Activated naive CD8-positive, alpha-beta T cell treated with anti-CD3 and anti-CD28 coated beads for 36 hours (primary cell): ENCODE measurements at regions not wholly inside any gene's neighbourhood (a gene's known extent, or its start where the extent isn't known, plus 50 kb on each side); places are given as distances from the start of the nearest gene placed in this dataset.

Source experiments
- DNase-seq: peaks from one replicate; pipeline ENCODE4 v3.0.0; 2021
- H3K27ac Mint-ChIP-seq: one replicate; pipeline ENCODE4 v1.8.0; 2022; ENCODE audit warnings: mild to moderate bottlenecking, moderate library complexity, mixed read lengths
- H3K27me3 Mint-ChIP-seq: one replicate; pipeline ENCODE4 v1.8.0; 2022; ENCODE audit warnings: mild to moderate bottlenecking, mixed read lengths
- H3K36me3 Mint-ChIP-seq: one replicate; pipeline ENCODE4 v1.8.0; 2021; ENCODE audit warnings: mild to moderate bottlenecking, mixed read lengths
- H3K4me1 Mint-ChIP-seq: one replicate; pipeline ENCODE4 v1.8.0; 2021; ENCODE audit warnings: mixed read lengths
- H3K4me3 Mint-ChIP-seq: one replicate; pipeline ENCODE4 v1.8.0; 2022; ENCODE audit warnings: mild to moderate bottlenecking, moderate library complexity, mixed read lengths
- H3K9me3 Mint-ChIP-seq: one replicate; pipeline ENCODE4 v1.8.0; 2022; ENCODE audit warnings: mixed read lengths

- no peak overlapping the region for H3K4me3 Mint-ChIP-seq
- H3K27me3 Mint-ChIP-seq: peaks cover 17% of the 10 kb centered on the region
- no peaks in the 10 kb centered on the region for H3K4me1 Mint-ChIP-seq
- H3K9me3 Mint-ChIP-seq: no peaks in the 10 kb centered on the region
- no peak for DNase-seq
- H3K36me3 Mint-ChIP-seq: no peaks in the 10 kb centered on the region
- no peak overlapping the region for H3K27ac Mint-ChIP-seq
Measured at GRCh38 chr17:79680318-79680695, 50.4 kb upstream of the ENPP7 start.

- H3K27me3 Mint-ChIP-seq: peaks cover 15% of the 10 kb centered on the region
- no peak for DNase-seq
Measured at GRCh38 chr17:79679631-79680317, 51.0 kb upstream of the ENPP7 start.

GRCh38 chr17:79678736-79679255 is 51.9 kb upstream of the ENPP7 start:
- peaks cover 18% of the 10 kb centered on the region for H3K27me3 Mint-ChIP-seq

More at GRCh38 chr17:79679631-79680317, 51.0 kb upstream of the ENPP7 start:
- no peak overlapping the region for H3K4me3 Mint-ChIP-seq
- no peaks in the 10 kb centered on the region for H3K4me1 Mint-ChIP-seq
- H3K9me3 Mint-ChIP-seq: no peaks in the 10 kb centered on the region
- no peak overlapping the region for H3K27ac Mint-ChIP-seq
- no peaks in the 10 kb centered on the region for H3K36me3 Mint-ChIP-seq

GRCh38 chr17:79678091-79678735 is 52.5 kb upstream of the ENPP7 start:
- Mint-ChIP-seq H3K4me1 (no peaks in the 10 kb centered on the region), H3K27me3 (peaks cover 21% of the 10 kb centered on the region), H3K9me3 (peaks cover 11% of the 10 kb centered on the region), H3K36me3 (no peaks in the 10 kb centered on the region), H3K27ac (no peak overlapping the region), H3K4me3 (no peak overlapping the region)
- no peak for DNase-seq

More at GRCh38 chr17:79678736-79679255, 51.9 kb upstream of the ENPP7 start:
- no peak for DNase-seq
- Mint-ChIP-seq H3K9me3 (peaks cover 5% of the 10 kb centered on the region), H3K4me3 (no peak overlapping the region), H3K4me1 (no peaks in the 10 kb centered on the region), H3K36me3 (no peaks in the 10 kb centered on the region), H3K27ac (no peak overlapping the region)

GRCh38 chr17:79677646-79678045 is 53.1 kb upstream of the ENPP7 start:
- H3K27ac Mint-ChIP-seq: no peak overlapping the region
- no peaks in the 10 kb centered on the region for H3K4me1 Mint-ChIP-seq
- no peak for DNase-seq
- H3K4me3 Mint-ChIP-seq: no peak overlapping the region
- no peaks in the 10 kb centered on the region for H3K36me3 Mint-ChIP-seq
- peaks cover 25% of the 10 kb centered on the region for H3K27me3 Mint-ChIP-seq
- peaks cover 12% of the 10 kb centered on the region for H3K9me3 Mint-ChIP-seq

- no peak overlapping the region for H3K27ac Mint-ChIP-seq
- peaks cover 24% of the 10 kb centered on the region for H3K27me3 Mint-ChIP-seq
- no peaks in the 10 kb centered on the region for H3K36me3 Mint-ChIP-seq
- H3K4me1 Mint-ChIP-seq: no peaks in the 10 kb centered on the region
- no peak for DNase-seq
- H3K4me3 Mint-ChIP-seq: no peak overlapping the region
- peaks cover 15% of the 10 kb centered on the region for H3K9me3 Mint-ChIP-seq
Measured at GRCh38 chr17:79676796-79677195, 53.9 kb upstream of the ENPP7 start.

- H3K27me3 Mint-ChIP-seq: peaks cover 16% of the 10 kb centered on the region
- H3K4me1 Mint-ChIP-seq: no peaks in the 10 kb centered on the region
Measured at GRCh38 chr17:79675413-79675725, 55.4 kb upstream of the ENPP7 start.

GRCh38 chr17:79674506-79675412 is 56.0 kb upstream of the ENPP7 start:
- no peaks in the 10 kb centered on the region for H3K36me3 Mint-ChIP-seq
- H3K4me3 Mint-ChIP-seq: no peak overlapping the region
- H3K27ac Mint-ChIP-seq: no peak overlapping the region
- DNase-seq: no peak
- H3K27me3 Mint-ChIP-seq: peaks cover 16% of the 10 kb centered on the region
- H3K4me1 Mint-ChIP-seq: no peaks in the 10 kb centered on the region
- H3K9me3 Mint-ChIP-seq: peaks cover 15% of the 10 kb centered on the region

More at GRCh38 chr17:79675413-79675725, 55.4 kb upstream of the ENPP7 start:
- no peaks in the 10 kb centered on the region for H3K36me3 Mint-ChIP-seq
- no peak overlapping the region for H3K27ac Mint-ChIP-seq
- H3K9me3 Mint-ChIP-seq: peaks cover 15% of the 10 kb centered on the region
- H3K4me3 Mint-ChIP-seq: no peak overlapping the region
- DNase-seq: no peak

- Mint-ChIP-seq H3K9me3 (peaks cover 15% of the 10 kb centered on the region), H3K4me3 (no peak overlapping the region), H3K36me3 (no peaks in the 10 kb centered on the region), H3K27me3 (peaks cover 25% of the 10 kb centered on the region), H3K4me1 (no peaks in the 10 kb centered on the region), H3K27ac (no peak overlapping the region)
- no peak for DNase-seq
Measured at GRCh38 chr17:79673517-79673916, 57.2 kb upstream of the ENPP7 start.

- H3K27me3 Mint-ChIP-seq: peaks cover 34% of the 10 kb centered on the region
Measured at GRCh38 chr17:79672496-79672895, 58.2 kb upstream of the ENPP7 start.

GRCh38 chr17:79671085-79671694 is 59.6 kb upstream of the ENPP7 start:
- peaks cover 44% of the 10 kb centered on the region for H3K27me3 Mint-ChIP-seq
- H3K4me1 Mint-ChIP-seq: no peaks in the 10 kb centered on the region
- peaks cover 15% of the 10 kb centered on the region for H3K9me3 Mint-ChIP-seq
- H3K36me3 Mint-ChIP-seq: no peaks in the 10 kb centered on the region
- H3K4me3 Mint-ChIP-seq: no peak overlapping the region
- no peak for DNase-seq
- H3K27ac Mint-ChIP-seq: no peak overlapping the region

More at GRCh38 chr17:79672496-79672895, 58.2 kb upstream of the ENPP7 start:
- Mint-ChIP-seq H3K27ac (no peak overlapping the region), H3K9me3 (peaks cover 15% of the 10 kb centered on the region), H3K36me3 (no peaks in the 10 kb centered on the region), H3K4me3 (no peak overlapping the region), H3K4me1 (no peaks in the 10 kb centered on the region)
- DNase-seq: no peak

GRCh38 chr17:79670537-79671084 is 59.8 kb upstream of the RBFOX3 start:
- no peak for DNase-seq
- peaks cover 15% of the 10 kb centered on the region for H3K9me3 Mint-ChIP-seq
- no peak overlapping the region for H3K27ac Mint-ChIP-seq
- peaks cover 48% of the 10 kb centered on the region for H3K27me3 Mint-ChIP-seq
- no peak overlapping the region for H3K4me3 Mint-ChIP-seq
- H3K36me3 Mint-ChIP-seq: no peaks in the 10 kb centered on the region
- H3K4me1 Mint-ChIP-seq: no peaks in the 10 kb centered on the region

GRCh38 chr17:79669861-79670260 is 59.0 kb upstream of the RBFOX3 start:
- Mint-ChIP-seq H3K36me3 (no peaks in the 10 kb centered on the region), H3K27me3 (peaks cover 55% of the 10 kb centered on the region), H3K27ac (no peak overlapping the region), H3K4me1 (peaks cover 3% of the 10 kb centered on the region), H3K4me3 (no peak overlapping the region), H3K9me3 (peaks cover 15% of the 10 kb centered on the region)
- DNase-seq: no peak

GRCh38 chr17:79668344-79669250 is 57.7 kb upstream of the RBFOX3 start:
- Mint-ChIP-seq H3K36me3 (no peaks in the 10 kb centered on the region), H3K27ac (no peak overlapping the region), H3K4me1 (peaks cover 3% of the 10 kb centered on the region), H3K9me3 (peaks cover 8% of the 10 kb centered on the region), H3K27me3 (peaks cover 58% of the 10 kb centered on the region), H3K4me3 (no peak overlapping the region)
- DNase-seq: no peak
